ENCODE measurements at regions not wholly inside any gene's neighbourhood (a gene's known extent, or its start where the extent isn't known, plus 50 kb on each side); places are given as distances from the start of the nearest gene placed in this dataset.

GRCh38 chr10:94174838-94175237 is 181.1 kb downstream of the PLCE1 start:
- Histone ChIP-seq H3K18ac (ENCODE audit: low read length) (no peak overlapping the region), H3K79me1 (ENCODE audit: low read length) (no peaks in the 10 kb centered on the region), H3K27ac (ENCODE audit: low read depth, low read length) (no peak overlapping the region), H2BK5ac (ENCODE audit: low read depth, low read length, poor library complexity) (no peak overlapping the region), H3K27me3 (ENCODE audit: insufficient read depth, low read length) (no peaks in the 10 kb centered on the region), H3K4me3 (ENCODE audit: low read depth, low read length) (no peak overlapping the region), H2AK5ac (ENCODE audit: low read length) (no peak overlapping the region), H3K4ac (ENCODE audit: low read depth, low read length) (no peak overlapping the region), H2BK120ac (ENCODE audit: insufficient read depth, low read length, poor library complexity) (no peak overlapping the region), H2BK12ac (ENCODE audit: low read length) (no peak overlapping the region), H3K23ac (ENCODE audit: low read length) (no peak overlapping the region), H3K4me1 (ENCODE audit: control insufficient read depth in 1 of 2, insufficient read depth in 2 of 2, low read length in 2 of 2) (no peaks in the 10 kb centered on the region), H4K12ac (ENCODE audit: low read depth, low read length) (no peak overlapping the region), H4K91ac (ENCODE audit: low read depth, low read length) (no peak overlapping the region), H3K9me3 (ENCODE audit: insufficient read depth, low read depth, low read length) (no peaks in the 10 kb centered on the region), H3K9ac (ENCODE audit: low read length) (no peak overlapping the region), H2AFZ (ENCODE audit: insufficient read depth, low read length, poor library complexity) (no peak overlapping the region), H3K4me2 (ENCODE audit: low read length) (no peak overlapping the region), H3K79me2 (ENCODE audit: control insufficient read depth, insufficient read depth, low read length, poor library complexity) (no peaks in the 10 kb centered on the region), H3K36me3 (ENCODE audit: control insufficient read depth in 1 of 2, insufficient read depth in 2 of 2, low read length in 2 of 2) (no peaks in the 10 kb centered on the region), H3K14ac (ENCODE audit: low read length) (no peak overlapping the region), H4K8ac (ENCODE audit: low read depth, low read length) (no peak overlapping the region)
- DNase-seq: no peak

- no peaks in the 10 kb centered on the region for H3K27me3 ChIP-seq (ENCODE audit: insufficient read depth, low read length)
- H3K4me1 ChIP-seq (ENCODE audit: control insufficient read depth in 1 of 2, insufficient read depth in 2 of 2, low read length in 2 of 2): no peaks in the 10 kb centered on the region
- DNase-seq: no peak
- no peak overlapping the region for H2BK120ac ChIP-seq (ENCODE audit: insufficient read depth, low read length, poor library complexity)
- WGBS (ENCODE audit: extremely low coverage, insufficient coverage, insufficient read length): no CpG with 5 or more reads among the region's 5 CpGs
- no peak overlapping the region for H4K91ac ChIP-seq (ENCODE audit: low read depth, low read length)
- H3K36me3 ChIP-seq (ENCODE audit: control insufficient read depth in 1 of 2, insufficient read depth in 2 of 2, low read length in 2 of 2): no peaks in the 10 kb centered on the region
- no peak overlapping the region for H3K27ac ChIP-seq (ENCODE audit: low read depth, low read length)
- H3K9ac ChIP-seq (ENCODE audit: low read length): no peak overlapping the region
- no peak overlapping the region for H2AFZ ChIP-seq (ENCODE audit: insufficient read depth, low read length, poor library complexity)
- H2BK5ac ChIP-seq (ENCODE audit: low read depth, low read length, poor library complexity): no peak overlapping the region
- no peak overlapping the region for H3K18ac ChIP-seq (ENCODE audit: low read length)
- no peak overlapping the region for H3K4me3 ChIP-seq (ENCODE audit: low read depth, low read length)
- no peak overlapping the region for H2AK5ac ChIP-seq (ENCODE audit: low read length)
- H3K14ac ChIP-seq (ENCODE audit: low read length): no peak overlapping the region
- H4K12ac ChIP-seq (ENCODE audit: low read depth, low read length): no peak overlapping the region
- no peaks in the 10 kb centered on the region for H3K79me1 ChIP-seq (ENCODE audit: low read length)
- H2BK12ac ChIP-seq (ENCODE audit: low read length): no peak overlapping the region
- no peak overlapping the region for H3K4me2 ChIP-seq (ENCODE audit: low read length)
- no peak overlapping the region for H3K4ac ChIP-seq (ENCODE audit: low read depth, low read length)
- H4K8ac ChIP-seq (ENCODE audit: low read depth, low read length): no peak overlapping the region
- no peaks in the 10 kb centered on the region for H3K79me2 ChIP-seq (ENCODE audit: control insufficient read depth, insufficient read depth, low read length, poor library complexity)
- H3K23ac ChIP-seq (ENCODE audit: low read length): no peak overlapping the region
- H3K9me3 ChIP-seq (ENCODE audit: insufficient read depth, low read depth, low read length): no peaks in the 10 kb centered on the region
Measured at GRCh38 chr10:94178475-94179253, 184.1 kb downstream of the NOC3L start.

- Histone ChIP-seq H3K4ac (ENCODE audit: low read depth, low read length) (no peak overlapping the region), H3K36me3 (ENCODE audit: control insufficient read depth in 1 of 2, insufficient read depth in 2 of 2, low read length in 2 of 2) (no peaks in the 10 kb centered on the region), H3K27ac (ENCODE audit: low read depth, low read length) (no peak overlapping the region), H2AK5ac (ENCODE audit: low read length) (no peak overlapping the region), H2AFZ (ENCODE audit: insufficient read depth, low read length, poor library complexity) (no peak overlapping the region), H2BK5ac (ENCODE audit: low read depth, low read length, poor library complexity) (no peak overlapping the region), H3K9ac (ENCODE audit: low read length) (no peak overlapping the region), H3K79me2 (ENCODE audit: control insufficient read depth, insufficient read depth, low read length, poor library complexity) (no peaks in the 10 kb centered on the region), H3K27me3 (ENCODE audit: insufficient read depth, low read length) (no peaks in the 10 kb centered on the region), H4K12ac (ENCODE audit: low read depth, low read length) (no peak overlapping the region), H3K14ac (ENCODE audit: low read length) (no peak overlapping the region), H2BK12ac (ENCODE audit: low read length) (no peak overlapping the region), H3K4me3 (ENCODE audit: low read depth, low read length) (no peak overlapping the region), H4K91ac (ENCODE audit: low read depth, low read length) (no peak overlapping the region), H2BK120ac (ENCODE audit: insufficient read depth, low read length, poor library complexity) (no peak overlapping the region), H3K9me3 (ENCODE audit: insufficient read depth, low read depth, low read length) (no peaks in the 10 kb centered on the region), H3K4me1 (ENCODE audit: control insufficient read depth in 1 of 2, insufficient read depth in 2 of 2, low read length in 2 of 2) (no peaks in the 10 kb centered on the region), H3K23ac (ENCODE audit: low read length) (no peak overlapping the region), H4K8ac (ENCODE audit: low read depth, low read length) (no peak overlapping the region), H3K79me1 (ENCODE audit: low read length) (no peaks in the 10 kb centered on the region), H3K18ac (ENCODE audit: low read length) (no peak overlapping the region), H3K4me2 (ENCODE audit: low read length) (no peak overlapping the region)
- no CpG with 5 or more reads among the region's 2 CpGs for WGBS (ENCODE audit: extremely low coverage, insufficient coverage, insufficient read length)
- no peak for DNase-seq
Measured at GRCh38 chr10:94180576-94180975, 182.2 kb downstream of the NOC3L start.

- H3K14ac ChIP-seq (ENCODE audit: low read length): no peak overlapping the region
- WGBS (ENCODE audit: extremely low coverage, insufficient coverage, insufficient read length): no CpG with 5 or more reads among the region's 7 CpGs
- H3K4me1 ChIP-seq (ENCODE audit: control insufficient read depth in 1 of 2, insufficient read depth in 2 of 2, low read length in 2 of 2): no peaks in the 10 kb centered on the region
- H3K79me1 ChIP-seq (ENCODE audit: low read length): no peaks in the 10 kb centered on the region
- H3K27me3 ChIP-seq (ENCODE audit: insufficient read depth, low read length): no peaks in the 10 kb centered on the region
- no peaks in the 10 kb centered on the region for H3K9me3 ChIP-seq (ENCODE audit: insufficient read depth, low read depth, low read length)
- no peak overlapping the region for H3K18ac ChIP-seq (ENCODE audit: low read length)
- H3K4ac ChIP-seq (ENCODE audit: low read depth, low read length): no peak overlapping the region
- no peak overlapping the region for H2BK12ac ChIP-seq (ENCODE audit: low read length)
- no peak overlapping the region for H3K4me2 ChIP-seq (ENCODE audit: low read length)
- no peak overlapping the region for H3K9ac ChIP-seq (ENCODE audit: low read length)
- H2BK120ac ChIP-seq (ENCODE audit: insufficient read depth, low read length, poor library complexity): no peak overlapping the region
- no peak overlapping the region for H2AFZ ChIP-seq (ENCODE audit: insufficient read depth, low read length, poor library complexity)
- DNase-seq: no peak
- no peak overlapping the region for H3K4me3 ChIP-seq (ENCODE audit: low read depth, low read length)
- no peak overlapping the region for H3K27ac ChIP-seq (ENCODE audit: low read depth, low read length)
- no peak overlapping the region for H4K91ac ChIP-seq (ENCODE audit: low read depth, low read length)
- H2AK5ac ChIP-seq (ENCODE audit: low read length): no peak overlapping the region
- H3K79me2 ChIP-seq (ENCODE audit: control insufficient read depth, insufficient read depth, low read length, poor library complexity): no peaks in the 10 kb centered on the region
- no peaks in the 10 kb centered on the region for H3K36me3 ChIP-seq (ENCODE audit: control insufficient read depth in 1 of 2, insufficient read depth in 2 of 2, low read length in 2 of 2)
- H4K12ac ChIP-seq (ENCODE audit: low read depth, low read length): no peak overlapping the region
- H2BK5ac ChIP-seq (ENCODE audit: low read depth, low read length, poor library complexity): no peak overlapping the region
- H3K23ac ChIP-seq (ENCODE audit: low read length): no peak overlapping the region
- H4K8ac ChIP-seq (ENCODE audit: low read depth, low read length): no peak overlapping the region
Measured at GRCh38 chr10:94183666-94184264, 179.0 kb downstream of the NOC3L start.

Data from trophoblast cell (in vitro differentiated cells and primary cell).